ENCODE measurements at regions not wholly inside any gene's neighbourhood (a gene's known extent, or its start where the extent isn't known, plus 50 kb on each side); places are given as distances from the start of the nearest gene placed in this dataset.

DNA sequence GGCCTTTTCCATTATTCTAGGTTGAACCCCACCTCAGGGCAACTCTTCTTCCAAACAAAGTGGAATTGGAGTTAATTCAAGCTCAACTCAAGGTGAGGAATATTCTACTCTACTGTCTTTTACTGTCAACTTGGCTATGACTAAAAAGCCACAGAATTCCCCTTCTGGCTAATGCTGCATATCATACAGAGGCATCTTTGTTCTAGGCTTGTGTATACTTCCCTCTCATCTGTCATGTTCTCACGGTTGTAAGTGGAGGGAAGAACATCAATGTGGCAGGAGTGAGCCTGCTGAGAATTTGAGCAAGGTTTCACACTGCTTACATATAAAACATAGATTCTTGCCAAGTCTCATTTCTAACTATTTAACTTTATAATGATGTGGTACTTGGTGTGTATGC is 921.4 kb upstream of the CNTN5 start:
- DNase-seq: no peak
- no peaks in the 10 kb centered on the region for H3K27me3 ChIP-seq
- H3K9me3 ChIP-seq: no peaks in the 10 kb centered on the region
- no peak overlapping the region for H3K4me3 ChIP-seq
- ATAC-seq: no peak
- TF ChIP-seq, protein P1, sequence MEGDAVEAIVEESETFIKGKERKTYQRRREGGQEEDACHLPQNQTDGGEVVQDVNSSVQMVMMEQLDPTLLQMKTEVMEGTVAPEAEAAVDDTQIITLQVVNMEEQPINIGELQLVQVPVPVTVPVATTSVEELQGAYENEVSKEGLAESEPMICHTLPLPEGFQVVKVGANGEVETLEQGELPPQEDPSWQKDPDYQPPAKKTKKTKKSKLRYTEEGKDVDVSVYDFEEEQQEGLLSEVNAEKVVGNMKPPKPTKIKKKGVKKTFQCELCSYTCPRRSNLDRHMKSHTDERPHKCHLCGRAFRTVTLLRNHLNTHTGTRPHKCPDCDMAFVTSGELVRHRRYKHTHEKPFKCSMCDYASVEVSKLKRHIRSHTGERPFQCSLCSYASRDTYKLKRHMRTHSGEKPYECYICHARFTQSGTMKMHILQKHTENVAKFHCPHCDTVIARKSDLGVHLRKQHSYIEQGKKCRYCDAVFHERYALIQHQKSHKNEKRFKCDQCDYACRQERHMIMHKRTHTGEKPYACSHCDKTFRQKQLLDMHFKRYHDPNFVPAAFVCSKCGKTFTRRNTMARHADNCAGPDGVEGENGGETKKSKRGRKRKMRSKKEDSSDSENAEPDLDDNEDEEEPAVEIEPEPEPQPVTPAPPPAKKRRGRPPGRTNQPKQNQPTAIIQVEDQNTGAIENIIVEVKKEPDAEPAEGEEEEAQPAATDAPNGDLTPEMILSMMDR (IDR thresholded peaks at IDR 0.05): no peak
- H3K36me3 ChIP-seq: no peaks in the 10 kb centered on the region
- intact Hi-C loops (cut with DNase I): no loop called here
- H3K27ac ChIP-seq: no peak overlapping the region
- no peaks in the 10 kb centered on the region for H3K4me1 ChIP-seq

DNA sequence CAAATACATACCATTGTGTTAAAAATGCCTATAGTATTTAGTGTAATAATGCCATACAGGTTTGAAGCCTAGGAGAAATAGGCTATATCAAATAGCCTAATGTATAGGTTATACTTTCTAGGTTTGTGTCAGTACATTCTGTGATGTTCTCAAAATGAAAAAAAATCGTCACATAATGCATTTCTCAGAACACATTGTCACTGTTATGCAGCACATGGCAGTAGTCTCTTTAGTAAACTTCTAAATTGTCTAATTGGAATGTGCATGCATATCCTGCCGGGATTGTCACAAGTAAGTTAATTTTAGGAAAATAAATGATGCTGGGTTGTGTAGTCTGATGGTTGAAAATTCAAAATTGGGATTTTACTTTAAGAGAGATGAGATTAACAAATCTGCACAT is 920.1 kb upstream of the CNTN5 start:
- Histone ChIP-seq H3K9me3 (no peaks in the 10 kb centered on the region), H3K27ac (no peak overlapping the region), H3K27me3 (no peaks in the 10 kb centered on the region), H3K4me3 (no peak overlapping the region), H3K36me3 (no peaks in the 10 kb centered on the region), H3K4me1 (no peaks in the 10 kb centered on the region)
- TF ChIP-seq, protein P1 (IDR thresholded peaks at IDR 0.05): no peak
- no peak for ATAC-seq
- no peak for DNase-seq
- intact Hi-C loops (cut with DNase I): no loop called here

DNA sequence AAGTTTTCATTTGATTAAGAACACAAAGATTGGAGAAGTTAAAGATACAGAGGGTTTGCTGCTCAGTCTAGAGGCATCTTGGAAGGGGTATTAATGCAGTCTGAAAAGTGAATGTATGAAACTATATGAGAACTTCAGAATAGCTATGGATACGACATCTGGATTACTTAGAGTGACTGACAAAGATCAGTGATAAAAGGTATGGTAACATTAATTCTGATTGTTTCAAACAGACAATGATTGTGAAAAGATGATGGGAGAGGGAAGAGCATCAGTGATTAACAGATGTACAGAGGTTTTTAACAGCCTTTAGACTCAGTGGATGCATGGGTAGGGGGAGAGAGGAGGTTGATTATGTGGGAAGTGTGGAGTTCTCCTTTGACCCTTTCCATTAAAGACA is 919.4 kb upstream of the CNTN5 start:
- TF ChIP-seq, protein P1 (IDR thresholded peaks at IDR 0.05): no peak
- intact Hi-C loops (cut with DNase I): no loop called here
- no peak for ATAC-seq

GRCh38 chr11:98104249-98104648 is 916.5 kb upstream of the CNTN5 start:
- Histone ChIP-seq H3K27me3 (no peaks in the 10 kb centered on the region), H3K27ac (no peak overlapping the region), H3K36me3 (no peaks in the 10 kb centered on the region), H3K4me3 (no peak overlapping the region), H3K4me1 (no peaks in the 10 kb centered on the region), H3K9me3 (no peaks in the 10 kb centered on the region)
- no peak for ATAC-seq
- no peak for DNase-seq
- TF ChIP-seq, protein P1 (IDR thresholded peaks at IDR 0.05): no peak
- intact Hi-C loops (cut with DNase I): no loop called here

More for the DNA sequence above, 919.4 kb upstream of the CNTN5 start:
- Histone ChIP-seq H3K27ac (no peak overlapping the region), H3K9me3 (no peaks in the 10 kb centered on the region), H3K36me3 (no peaks in the 10 kb centered on the region), H3K4me1 (no peaks in the 10 kb centered on the region), H3K27me3 (no peaks in the 10 kb centered on the region), H3K4me3 (no peak overlapping the region)
- no peak for DNase-seq

DNA sequence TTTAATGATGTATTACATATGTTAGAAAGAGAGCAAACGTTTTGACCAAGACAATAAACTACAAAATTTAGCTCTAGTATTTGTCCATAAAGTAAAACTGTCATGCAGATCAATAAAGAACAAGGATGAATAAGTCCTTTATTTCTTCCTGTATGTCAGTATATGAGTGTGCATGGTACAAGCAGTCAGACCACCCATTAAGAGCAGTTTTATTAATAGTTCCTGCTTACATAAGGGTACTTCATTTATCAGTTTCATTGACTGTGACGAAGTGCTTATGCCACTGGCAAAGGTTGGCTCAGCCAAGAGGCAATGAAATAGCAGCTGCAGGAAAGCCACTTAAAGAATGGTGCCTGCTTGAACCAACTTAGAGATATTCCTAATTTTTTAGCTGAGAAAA is 913.0 kb upstream of the CNTN5 start:
- no peak for DNase-seq
- Histone ChIP-seq H3K27ac (no peak overlapping the region), H3K4me1 (no peaks in the 10 kb centered on the region), H3K9me3 (no peaks in the 10 kb centered on the region), H3K36me3 (no peaks in the 10 kb centered on the region), H3K4me3 (no peak overlapping the region), H3K27me3 (no peaks in the 10 kb centered on the region)
- no peak for ATAC-seq
- intact Hi-C loops (cut with DNase I): no loop called here
- TF ChIP-seq, protein P1 (IDR thresholded peaks at IDR 0.05): no peak

GRCh38 chr11:98110030-98110429 is 910.7 kb upstream of the CNTN5 start:
- Histone ChIP-seq H3K27ac (no peak overlapping the region), H3K4me3 (no peak overlapping the region), H3K27me3 (no peaks in the 10 kb centered on the region), H3K36me3 (no peaks in the 10 kb centered on the region), H3K4me1 (no peaks in the 10 kb centered on the region), H3K9me3 (no peaks in the 10 kb centered on the region)
- no peak for DNase-seq
- TF ChIP-seq, protein P1 (IDR thresholded peaks at IDR 0.05): no peak
- ATAC-seq: no peak
- intact Hi-C loops (cut with DNase I): no loop called here

Measured in upper lobe of right lung (tissue), 1 donor.